ENCODE measurements at regions not wholly inside any gene's neighbourhood (a gene's known extent, or its start where the extent isn't known, plus 50 kb on each side); places are given as distances from the start of the nearest gene placed in this dataset.

- TF ChIP-seq EZH2 (IDR thresholded peaks at IDR 0.05; ENCODE audit: insufficient read depth, poor library complexity, severe bottlenecking) (no peak), EZH2phosphoT487 (IDR thresholded peaks at IDR 0.05; ENCODE audit: insufficient read depth, low read depth) (no peak)
Observed at GRCh38 chr18:42392416-42392815, 437.4 kb downstream of the PIK3C3 start.
